ENCODE measurements at regions not wholly inside any gene's neighbourhood (a gene's known extent, or its start where the extent isn't known, plus 50 kb on each side); places are given as distances from the start of the nearest gene placed in this dataset.

- Histone ChIP-seq H3K27ac (replicated peaks; ENCODE audit: low read length) (no peak overlapping the region), H2BK120ac (ENCODE audit: low read depth, low read length) (no peak overlapping the region), H3K14ac (ENCODE audit: low read length) (no peak overlapping the region), H3K4me3 (ENCODE audit: low read length in 2 of 2) (no peak overlapping the region), H3K4me1 (ENCODE audit: control insufficient read depth in 2 of 2, insufficient read depth in 1 of 2, low read depth in 1 of 2, low read length in 2 of 2) (peaks cover 15 to 26% of the 10 kb centered on the region in 2 donors), H3K27me3 (ENCODE audit: control insufficient read depth in 3 of 3, insufficient read depth in 3 of 3, low read depth in 1 of 3, low read length in 3 of 3) (no peaks in the 10 kb centered on the region), H3K36me3 (replicated peaks in 1 of 2; ENCODE audit: control insufficient read depth in 2 of 2, insufficient read depth in 2 of 2, low read length in 2 of 2) (no peaks in the 10 kb centered on the region), H2BK12ac (ENCODE audit: low read length) (peak overlapping the region; percentile 48), H3K9ac (ENCODE audit: low read depth, low read length, poor library complexity) (peak overlapping the region; percentile 16), H3K4ac (ENCODE audit: low read length) (peak overlapping the region; percentile 10), H2BK5ac (ENCODE audit: low read length) (no peak overlapping the region), H3K9me3 (replicated peaks in 1 of 2; ENCODE audit: control insufficient read depth in 2 of 2, insufficient read depth in 1 of 2, low read depth in 1 of 2, low read length in 2 of 2) (peaks cover 0 to 11% of the 10 kb centered on the region in 2 donors), H3K18ac (ENCODE audit: low read length) (peak overlapping the region; percentile 82), H2AFZ (ENCODE audit: low read length) (no peak overlapping the region), H2AK5ac (ENCODE audit: low read depth, low read length) (peak overlapping the region; percentile 42), H4K8ac (ENCODE audit: low read depth, low read length) (no peak overlapping the region), H4K91ac (ENCODE audit: low read depth, low read length, poor library complexity) (no peak overlapping the region), H3K23ac (ENCODE audit: low read depth, low read length, poor library complexity) (no peak overlapping the region), H3K79me1 (ENCODE audit: low read depth, low read length) (no peaks in the 10 kb centered on the region), H3K4me2 (ENCODE audit: insufficient read depth, low read length, poor library complexity, severe bottlenecking) (no peak overlapping the region), H2BK15ac (ENCODE audit: low read length) (peak overlapping the region; percentile 77)
- no CpG with 5 or more reads among the region's 13 CpGs for WGBS, 2 donors (ENCODE audit: extremely low coverage in 2 of 2, insufficient read length in 2 of 2, insufficient replicate concordance in 1 of 2)
- no peak for DNase-seq (ENCODE audit: low spot score)
Measured at GRCh38 chr2:8160959-8161358, 520.9 kb upstream of the ID2 start.

DNA sequence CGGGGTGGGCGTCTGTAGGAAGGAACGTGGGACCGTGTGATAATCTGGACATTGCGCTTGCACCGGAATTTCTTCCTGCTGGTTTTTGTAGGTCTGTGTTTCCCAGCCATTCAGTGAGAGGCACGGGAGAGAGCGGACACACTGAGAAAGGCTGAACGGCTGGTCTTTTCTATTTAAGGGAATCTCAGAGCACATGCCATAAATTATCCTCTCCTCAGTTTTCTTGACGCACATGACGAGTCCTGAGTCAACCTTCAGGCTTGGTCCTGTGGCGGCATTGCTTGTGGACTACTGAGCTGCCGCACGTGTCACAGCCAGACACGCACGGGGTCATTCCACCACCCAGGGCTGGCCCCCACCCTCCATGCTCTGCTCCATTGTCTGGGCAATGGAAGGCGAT lies 519.3 kb upstream of the ID2 start:
- no peak overlapping the region for H2AK5ac ChIP-seq (ENCODE audit: low read depth, low read length)
- peak overlapping the region; percentile 48 for H2AFZ ChIP-seq (ENCODE audit: low read length)
- H2BK12ac ChIP-seq (ENCODE audit: low read length), result no peak overlapping the region
- H2BK5ac ChIP-seq (ENCODE audit: low read length), result no peak overlapping the region
- no peaks in the 10 kb centered on the region for H3K79me1 ChIP-seq (ENCODE audit: low read depth, low read length)
- H3K14ac ChIP-seq (ENCODE audit: low read length), result no peak overlapping the region
- peaks cover 0 to under 1% of the 10 kb centered on the region in 2 donors for H3K9me3 ChIP-seq (replicated peaks in 1 of 2; ENCODE audit: control insufficient read depth in 2 of 2, insufficient read depth in 1 of 2, low read depth in 1 of 2, low read length in 2 of 2)
- no CpG with 5 or more reads among the region's 17 CpGs for WGBS, 2 donors (ENCODE audit: extremely low coverage in 2 of 2, insufficient read length in 2 of 2, insufficient replicate concordance in 1 of 2)
- H3K9ac ChIP-seq (ENCODE audit: low read depth, low read length, poor library complexity), result no peak overlapping the region
- H4K8ac ChIP-seq (ENCODE audit: low read depth, low read length), result no peak overlapping the region
- no peak overlapping the region for H3K4me3 ChIP-seq (ENCODE audit: low read length in 2 of 2)
- no peak for DNase-seq (ENCODE audit: low spot score)
- no peak overlapping the region for H2BK120ac ChIP-seq (ENCODE audit: low read depth, low read length)
- H4K91ac ChIP-seq (ENCODE audit: low read depth, low read length, poor library complexity), result no peak overlapping the region
- peaks cover 15 to 22% of the 10 kb centered on the region in 2 donors for H3K4me1 ChIP-seq (ENCODE audit: control insufficient read depth in 2 of 2, insufficient read depth in 1 of 2, low read depth in 1 of 2, low read length in 2 of 2)
- H3K27me3 ChIP-seq (ENCODE audit: control insufficient read depth in 3 of 3, insufficient read depth in 3 of 3, low read depth in 1 of 3, low read length in 3 of 3), result no peaks in the 10 kb centered on the region
- no peak overlapping the region for H3K4ac ChIP-seq (ENCODE audit: low read length)
- H3K36me3 ChIP-seq (replicated peaks in 1 of 2; ENCODE audit: control insufficient read depth in 2 of 2, insufficient read depth in 2 of 2, low read length in 2 of 2), result no peaks in the 10 kb centered on the region
- H3K4me2 ChIP-seq (ENCODE audit: insufficient read depth, low read length, poor library complexity, severe bottlenecking), result no peak overlapping the region
- no peak overlapping the region for H2BK15ac ChIP-seq (ENCODE audit: low read length)
- H3K18ac ChIP-seq (ENCODE audit: low read length), result no peak overlapping the region
- no peak overlapping the region for H3K27ac ChIP-seq (replicated peaks; ENCODE audit: low read length)
- H3K23ac ChIP-seq (ENCODE audit: low read depth, low read length, poor library complexity), result no peak overlapping the region

DNA sequence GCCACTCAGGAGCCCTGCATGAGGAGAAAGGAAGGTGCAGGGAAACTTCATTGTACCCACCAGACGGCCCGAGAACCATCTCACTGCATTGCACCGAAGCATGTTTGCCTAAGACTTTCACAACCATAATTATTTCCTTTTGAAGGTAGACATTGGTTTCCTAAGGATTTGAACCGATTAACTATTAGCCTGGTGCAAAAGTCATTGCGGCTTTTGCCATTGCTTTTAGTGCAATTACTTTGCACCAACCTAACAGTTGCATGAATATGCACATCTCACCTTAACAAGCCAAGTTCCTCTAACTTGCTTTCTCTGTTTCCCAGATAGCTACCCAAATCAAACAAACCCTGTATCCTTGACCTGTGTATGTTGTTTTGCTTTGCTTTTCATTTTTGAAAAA lies 516.3 kb upstream of the ID2 start:
- Histone ChIP-seq H3K27ac (replicated peaks; ENCODE audit: low read length) (no peak overlapping the region), H4K8ac (ENCODE audit: low read depth, low read length) (no peak overlapping the region), H2AFZ (ENCODE audit: low read length) (no peak overlapping the region), H2BK5ac (ENCODE audit: low read length) (no peak overlapping the region), H3K4me1 (ENCODE audit: control insufficient read depth in 2 of 2, insufficient read depth in 1 of 2, low read depth in 1 of 2, low read length in 2 of 2) (peaks cover 3 to 7% of the 10 kb centered on the region in 2 donors), H3K27me3 (ENCODE audit: control insufficient read depth in 3 of 3, insufficient read depth in 3 of 3, low read depth in 1 of 3, low read length in 3 of 3) (no peaks in the 10 kb centered on the region), H3K18ac (ENCODE audit: low read length) (no peak overlapping the region), H3K9me3 (replicated peaks in 1 of 2; ENCODE audit: control insufficient read depth in 2 of 2, insufficient read depth in 1 of 2, low read depth in 1 of 2, low read length in 2 of 2) (no peaks in the 10 kb centered on the region), H3K4me2 (ENCODE audit: insufficient read depth, low read length, poor library complexity, severe bottlenecking) (no peak overlapping the region), H3K4ac (ENCODE audit: low read length) (no peak overlapping the region), H2BK15ac (ENCODE audit: low read length) (no peak overlapping the region), H3K4me3 (ENCODE audit: low read length in 2 of 2) (no peak overlapping the region), H4K91ac (ENCODE audit: low read depth, low read length, poor library complexity) (no peak overlapping the region), H3K79me1 (ENCODE audit: low read depth, low read length) (no peaks in the 10 kb centered on the region), H3K14ac (ENCODE audit: low read length) (no peak overlapping the region), H3K9ac (ENCODE audit: low read depth, low read length, poor library complexity) (no peak overlapping the region), H2AK5ac (ENCODE audit: low read depth, low read length) (no peak overlapping the region), H2BK12ac (ENCODE audit: low read length) (no peak overlapping the region), H2BK120ac (ENCODE audit: low read depth, low read length) (no peak overlapping the region), H3K36me3 (replicated peaks in 1 of 2; ENCODE audit: control insufficient read depth in 2 of 2, insufficient read depth in 2 of 2, low read length in 2 of 2) (no peaks in the 10 kb centered on the region), H3K23ac (ENCODE audit: low read depth, low read length, poor library complexity) (no peak overlapping the region)
- DNase-seq (ENCODE audit: low spot score), result no peak
- no CpG with 5 or more reads among the region's 5 CpGs for WGBS, 2 donors (ENCODE audit: extremely low coverage in 2 of 2, insufficient read length in 2 of 2, insufficient replicate concordance in 1 of 2)

DNA sequence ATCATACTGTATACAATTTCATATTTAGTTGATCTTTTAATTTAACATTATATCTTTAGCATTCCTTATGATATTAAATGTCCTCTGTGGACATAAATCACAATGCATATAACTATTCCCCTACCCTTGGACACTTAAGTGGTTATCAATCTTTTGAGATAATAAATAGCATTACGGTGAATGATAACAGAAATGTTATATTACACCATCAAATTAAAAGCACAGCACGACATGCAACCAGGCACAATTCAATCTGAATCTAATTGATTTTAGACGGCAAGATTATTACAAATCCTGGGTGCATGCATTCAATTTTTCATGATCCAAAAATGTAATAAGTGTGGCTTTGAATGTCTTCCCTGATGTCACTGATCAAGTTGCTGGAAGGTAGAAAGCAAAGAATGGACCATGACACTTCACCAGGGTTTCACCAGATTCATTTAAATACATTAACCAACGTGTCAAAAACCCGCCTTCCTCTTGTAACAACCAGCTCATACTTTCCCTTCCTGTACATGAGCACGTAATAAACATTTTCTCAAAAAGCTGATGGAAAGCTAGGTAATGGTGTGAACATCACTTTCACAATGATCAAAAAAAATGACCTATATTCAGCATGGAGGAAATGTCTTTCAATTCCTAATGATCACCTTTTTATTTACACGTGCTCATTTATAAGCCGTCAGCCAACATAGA lies 513.7 kb upstream of the ID2 start:
- Histone ChIP-seq H2BK12ac (ENCODE audit: low read length) (no peak overlapping the region), H2BK120ac (ENCODE audit: low read depth, low read length) (no peak overlapping the region), H3K14ac (ENCODE audit: low read length) (no peak overlapping the region), H2AK5ac (ENCODE audit: low read depth, low read length) (no peak overlapping the region), H2BK15ac (ENCODE audit: low read length) (no peak overlapping the region), H3K79me1 (ENCODE audit: low read depth, low read length) (no peaks in the 10 kb centered on the region), H3K27ac (replicated peaks; ENCODE audit: low read length) (no peak overlapping the region), H3K9me3 (replicated peaks in 1 of 2; ENCODE audit: control insufficient read depth in 2 of 2, insufficient read depth in 1 of 2, low read depth in 1 of 2, low read length in 2 of 2) (no peaks in the 10 kb centered on the region), H3K4ac (ENCODE audit: low read length) (no peak overlapping the region), H3K36me3 (replicated peaks in 1 of 2; ENCODE audit: control insufficient read depth in 2 of 2, insufficient read depth in 2 of 2, low read length in 2 of 2) (no peaks in the 10 kb centered on the region), H3K9ac (ENCODE audit: low read depth, low read length, poor library complexity) (no peak overlapping the region), H2AFZ (ENCODE audit: low read length) (no peak overlapping the region), H3K4me2 (ENCODE audit: insufficient read depth, low read length, poor library complexity, severe bottlenecking) (no peak overlapping the region), H3K18ac (ENCODE audit: low read length) (no peak overlapping the region), H3K27me3 (ENCODE audit: control insufficient read depth in 3 of 3, insufficient read depth in 3 of 3, low read depth in 1 of 3, low read length in 3 of 3) (no peaks in the 10 kb centered on the region), H3K4me3 (ENCODE audit: low read length in 2 of 2) (no peak overlapping the region), H2BK5ac (ENCODE audit: low read length) (no peak overlapping the region), H4K8ac (ENCODE audit: low read depth, low read length) (no peak overlapping the region), H3K23ac (ENCODE audit: low read depth, low read length, poor library complexity) (no peak overlapping the region), H3K4me1 (ENCODE audit: control insufficient read depth in 2 of 2, insufficient read depth in 1 of 2, low read depth in 1 of 2, low read length in 2 of 2) (peaks cover 0 to 9% of the 10 kb centered on the region in 2 donors), H4K91ac (ENCODE audit: low read depth, low read length, poor library complexity) (no peak overlapping the region)
- WGBS, 2 donors (ENCODE audit: extremely low coverage in 2 of 2, insufficient read length in 2 of 2, insufficient replicate concordance in 1 of 2), result no CpG with 5 or more reads among the region's 8 CpGs
- no peak for DNase-seq (ENCODE audit: low spot score)

Data from neuronal stem cell (in vitro differentiated cells).